ENCODE measurements at regions not wholly inside any gene's neighbourhood (a gene's known extent, or its start where the extent isn't known, plus 50 kb on each side); places are given as distances from the start of the nearest gene placed in this dataset.

DNA sequence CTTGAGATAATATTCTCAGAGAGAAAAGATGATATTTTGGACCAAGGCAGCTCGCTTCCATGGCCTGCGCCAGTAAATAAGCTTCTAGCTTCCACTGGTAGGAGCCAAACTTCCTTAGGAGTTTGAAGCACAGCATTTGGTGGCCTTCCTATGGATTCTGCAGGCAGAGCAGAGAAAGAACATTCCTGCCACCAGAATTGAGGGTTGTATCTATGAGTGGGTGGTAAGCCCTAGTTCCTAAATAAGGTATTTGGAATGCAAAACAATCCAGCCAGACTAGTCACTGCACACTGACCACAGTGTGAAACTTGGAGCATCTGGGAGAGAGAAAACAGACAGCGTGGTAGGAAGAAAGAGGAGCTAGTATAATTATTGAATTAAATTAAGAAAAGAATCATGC lies 54.1 kb upstream of the BCAR3 start:
- no peaks in the 10 kb centered on the region for H3K27me3 ChIP-seq
- no peaks in the 10 kb centered on the region for H3K9me3 ChIP-seq
- H3K36me3 ChIP-seq, result no peaks in the 10 kb centered on the region
- intact Hi-C loops (cut with DNase I), result no loop called here
- DNase-seq, result no peak
- H3K4me3 ChIP-seq, result no peak overlapping the region
- H3K4me1 ChIP-seq, result no peaks in the 10 kb centered on the region
- H3K27ac ChIP-seq, result no peak overlapping the region
- no peak for TF ChIP-seq POLR2A (IDR thresholded peaks at IDR 0.05)
- TF ChIP-seq EP300 (IDR thresholded peaks at IDR 0.05), result no peak
- TF ChIP-seq POLR2AphosphoS5 (IDR thresholded peaks at IDR 0.05), result no peak
- TF ChIP-seq, protein P1, sequence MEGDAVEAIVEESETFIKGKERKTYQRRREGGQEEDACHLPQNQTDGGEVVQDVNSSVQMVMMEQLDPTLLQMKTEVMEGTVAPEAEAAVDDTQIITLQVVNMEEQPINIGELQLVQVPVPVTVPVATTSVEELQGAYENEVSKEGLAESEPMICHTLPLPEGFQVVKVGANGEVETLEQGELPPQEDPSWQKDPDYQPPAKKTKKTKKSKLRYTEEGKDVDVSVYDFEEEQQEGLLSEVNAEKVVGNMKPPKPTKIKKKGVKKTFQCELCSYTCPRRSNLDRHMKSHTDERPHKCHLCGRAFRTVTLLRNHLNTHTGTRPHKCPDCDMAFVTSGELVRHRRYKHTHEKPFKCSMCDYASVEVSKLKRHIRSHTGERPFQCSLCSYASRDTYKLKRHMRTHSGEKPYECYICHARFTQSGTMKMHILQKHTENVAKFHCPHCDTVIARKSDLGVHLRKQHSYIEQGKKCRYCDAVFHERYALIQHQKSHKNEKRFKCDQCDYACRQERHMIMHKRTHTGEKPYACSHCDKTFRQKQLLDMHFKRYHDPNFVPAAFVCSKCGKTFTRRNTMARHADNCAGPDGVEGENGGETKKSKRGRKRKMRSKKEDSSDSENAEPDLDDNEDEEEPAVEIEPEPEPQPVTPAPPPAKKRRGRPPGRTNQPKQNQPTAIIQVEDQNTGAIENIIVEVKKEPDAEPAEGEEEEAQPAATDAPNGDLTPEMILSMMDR (IDR thresholded peaks at IDR 0.05), result no peak
- WGBS, 2 donors, result 94% methylated on average over 3 of the region's 3 CpGs

DNA sequence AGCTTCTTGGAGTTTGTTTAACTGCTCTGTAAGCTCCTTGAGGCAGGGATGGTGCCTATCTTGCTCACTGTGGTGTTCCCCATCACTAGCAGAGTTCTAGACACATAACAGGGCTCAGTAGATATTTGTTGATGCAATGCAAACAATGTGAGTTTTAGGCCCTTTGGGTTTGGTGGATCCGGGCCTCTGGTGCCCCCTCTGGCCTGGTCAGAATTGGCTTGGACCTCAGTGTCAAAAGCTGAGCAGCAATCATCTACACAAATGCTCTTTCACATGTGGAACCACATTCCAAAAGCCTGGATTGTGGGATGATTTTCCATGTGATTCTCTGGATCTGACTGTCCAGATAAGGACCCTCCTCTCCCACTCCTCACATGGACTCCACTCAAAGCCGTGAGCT lies 53.4 kb upstream of the BCAR3 start:
- H3K4me1 ChIP-seq, result no peaks in the 10 kb centered on the region
- TF ChIP-seq POLR2A (IDR thresholded peaks at IDR 0.05) (no peak), EP300 (IDR thresholded peaks at IDR 0.05) (no peak), POLR2AphosphoS5 (IDR thresholded peaks at IDR 0.05) (no peak)
- TF ChIP-seq, protein P1 (IDR thresholded peaks at IDR 0.05), result no peak
- intact Hi-C loops (cut with DNase I), result no loop called here
- no peaks in the 10 kb centered on the region for H3K36me3 ChIP-seq
- no peaks in the 10 kb centered on the region for H3K9me3 ChIP-seq
- H3K27me3 ChIP-seq, result no peaks in the 10 kb centered on the region
- no peak overlapping the region for H3K27ac ChIP-seq
- no peak for DNase-seq
- H3K4me3 ChIP-seq, result no peak overlapping the region
- 89 to 90% methylated on average over 2 of the region's 2 CpGs for whole genome bisulfite sequencing, 2 donors

DNA sequence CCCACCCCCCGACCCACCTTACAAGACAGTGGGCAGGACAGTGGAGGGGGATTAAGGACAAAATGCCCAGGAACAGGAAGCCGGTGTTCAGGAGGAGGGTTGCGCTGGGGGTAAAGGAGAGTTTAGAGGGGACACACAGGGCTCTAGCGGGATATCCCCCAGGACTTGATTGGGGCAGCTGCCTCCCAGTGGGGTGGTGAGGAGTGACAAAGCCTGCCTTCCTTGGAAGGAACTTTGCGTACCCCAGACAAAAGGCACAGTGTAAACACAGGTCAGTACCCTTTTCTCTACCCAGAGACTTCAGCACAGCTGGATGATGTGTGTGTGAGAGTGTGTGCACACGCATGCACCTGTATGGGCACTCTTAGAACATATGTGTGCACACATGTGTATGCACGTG lies 51.7 kb upstream of the BCAR3 start:
- WGBS, 2 donors, result 92 to 93% methylated on average over 7 of the region's 7 CpGs
- intact Hi-C loops (cut with DNase I), result no loop called here
- Histone ChIP-seq H3K27ac (no peak overlapping the region), H3K36me3 (no peaks in the 10 kb centered on the region), H3K27me3 (no peaks in the 10 kb centered on the region), H3K4me1 (no peaks in the 10 kb centered on the region), H3K9me3 (no peaks in the 10 kb centered on the region), H3K4me3 (no peak overlapping the region)
- no peak for TF ChIP-seq EP300 (IDR thresholded peaks at IDR 0.05)
- no peak for DNase-seq

DNA sequence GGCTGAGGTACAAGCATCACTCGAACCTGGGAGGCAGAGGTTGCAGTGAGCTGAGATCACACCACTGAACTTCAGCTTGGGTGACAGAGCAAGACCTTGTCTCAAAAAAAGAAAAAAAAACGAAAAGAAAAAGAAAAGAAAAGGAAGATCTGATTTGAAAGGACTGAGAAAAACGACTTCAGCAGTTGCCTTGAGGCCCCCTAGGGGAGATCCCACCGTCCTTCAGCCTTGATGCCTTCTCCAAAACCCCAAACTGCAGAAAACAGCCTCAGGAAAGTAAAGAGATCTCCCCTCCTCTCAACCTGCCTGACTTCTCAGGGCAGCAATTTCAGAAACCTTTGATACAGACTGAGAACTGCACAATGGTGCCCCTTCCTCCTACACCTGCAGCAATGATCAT lies 50.9 kb upstream of the BCAR3 start:
- no peak overlapping the region for H3K27ac ChIP-seq
- H3K9me3 ChIP-seq, result no peaks in the 10 kb centered on the region
- intact Hi-C loops (cut with DNase I), result no loop called here
- no peak overlapping the region for H3K4me3 ChIP-seq
- no peaks in the 10 kb centered on the region for H3K36me3 ChIP-seq
- TF ChIP-seq POLR2AphosphoS5 (IDR thresholded peaks at IDR 0.05) (no peak), EP300 (IDR thresholded peaks at IDR 0.05) (no peak), POLR2A (IDR thresholded peaks at IDR 0.05) (no peak)
- TF ChIP-seq, protein P1 (IDR thresholded peaks at IDR 0.05), result no peak
- 66 to 78% methylated on average over 4 of the region's 4 CpGs for WGBS, 2 donors
- no peak for DNase-seq
- no peaks in the 10 kb centered on the region for H3K4me1 ChIP-seq
- H3K27me3 ChIP-seq, result no peaks in the 10 kb centered on the region

Measured in sigmoid colon (tissue), 6 donors.